ENCODE measurements at regions not wholly inside any gene's neighbourhood (a gene's known extent, or its start where the extent isn't known, plus 50 kb on each side); places are given as distances from the start of the nearest gene placed in this dataset.

DNA sequence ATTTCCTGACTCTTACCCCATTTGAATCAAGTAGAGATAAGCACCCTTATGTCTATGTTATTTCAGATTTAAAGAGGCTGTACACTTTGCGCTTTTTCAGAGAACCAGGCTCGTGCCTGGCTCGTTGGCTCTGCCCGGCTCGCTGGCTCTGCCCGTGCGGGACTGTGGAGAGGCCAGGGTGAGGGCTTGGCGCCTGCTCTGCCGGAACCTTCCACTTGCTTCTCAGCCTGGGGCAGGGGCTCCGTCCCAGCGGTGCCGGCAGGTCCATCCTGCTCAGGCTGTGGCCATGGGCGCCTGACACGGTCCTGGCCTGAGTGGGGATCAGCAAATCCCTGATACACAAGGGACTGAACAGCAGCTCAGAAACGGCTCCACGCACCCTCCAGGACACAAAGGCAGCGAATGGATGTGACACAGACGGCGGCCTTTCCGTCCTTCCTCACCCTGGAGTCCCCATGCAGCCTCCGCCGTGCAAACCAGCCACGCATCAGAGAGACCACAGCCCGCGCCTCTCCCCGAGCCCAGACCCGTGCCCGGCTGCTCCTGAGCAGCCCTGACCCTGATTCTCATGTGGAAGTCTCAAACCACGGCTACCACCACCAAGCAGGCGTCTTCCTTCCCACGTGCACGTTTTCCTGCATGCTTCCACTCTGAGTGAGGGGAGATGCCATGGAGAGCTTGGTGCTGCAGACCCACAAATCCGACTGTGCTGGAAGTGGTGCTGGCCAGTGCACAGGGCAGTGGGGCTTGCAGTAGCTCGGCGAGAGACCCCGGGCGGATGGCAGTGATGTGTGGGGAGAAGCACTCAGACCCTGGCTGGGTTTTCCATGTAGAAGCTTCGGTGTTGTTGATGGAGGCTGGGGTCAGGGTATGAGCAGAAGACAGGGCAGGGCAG lies 233.9 kb downstream of the ERMARD start:
- TF ChIP-seq, protein P1, sequence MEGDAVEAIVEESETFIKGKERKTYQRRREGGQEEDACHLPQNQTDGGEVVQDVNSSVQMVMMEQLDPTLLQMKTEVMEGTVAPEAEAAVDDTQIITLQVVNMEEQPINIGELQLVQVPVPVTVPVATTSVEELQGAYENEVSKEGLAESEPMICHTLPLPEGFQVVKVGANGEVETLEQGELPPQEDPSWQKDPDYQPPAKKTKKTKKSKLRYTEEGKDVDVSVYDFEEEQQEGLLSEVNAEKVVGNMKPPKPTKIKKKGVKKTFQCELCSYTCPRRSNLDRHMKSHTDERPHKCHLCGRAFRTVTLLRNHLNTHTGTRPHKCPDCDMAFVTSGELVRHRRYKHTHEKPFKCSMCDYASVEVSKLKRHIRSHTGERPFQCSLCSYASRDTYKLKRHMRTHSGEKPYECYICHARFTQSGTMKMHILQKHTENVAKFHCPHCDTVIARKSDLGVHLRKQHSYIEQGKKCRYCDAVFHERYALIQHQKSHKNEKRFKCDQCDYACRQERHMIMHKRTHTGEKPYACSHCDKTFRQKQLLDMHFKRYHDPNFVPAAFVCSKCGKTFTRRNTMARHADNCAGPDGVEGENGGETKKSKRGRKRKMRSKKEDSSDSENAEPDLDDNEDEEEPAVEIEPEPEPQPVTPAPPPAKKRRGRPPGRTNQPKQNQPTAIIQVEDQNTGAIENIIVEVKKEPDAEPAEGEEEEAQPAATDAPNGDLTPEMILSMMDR (conservative IDR thresholded peaks at IDR 0.05): no peak
- no peak for TF ChIP-seq ZFX (IDR thresholded peaks at IDR 0.05)

Measured in C4-2B (cell line).